Endothelial cell of umbilical vein (primary cell): ENCODE measurements at regions not wholly inside any gene's neighbourhood (a gene's known extent, or its start where the extent isn't known, plus 50 kb on each side); places are given as distances from the start of the nearest gene placed in this dataset.

ENCODE experiments used
- BruUV-seq: library from RNA; stranded (reverse); fragments of 400-500 nt; replicated peaks from 2 replicates; lab custom pipeline; 2021; lab: Mats Ljungman, UMichigan
- CTCF ChIA-PET: fragments of 300-600, 350-600 bp; sonication (Branson Sonifier 250); formaldehyde crosslinking; loops from one replicate; lab custom pipeline; 2021; ENCODE audit warnings: antibody characterized with exemption, inconsistent platforms; lab: Charles Lee
- POLR2A ChIA-PET: fragments of 300-600, 350-600 bp; sonication (Branson Sonifier 250); formaldehyde crosslinking; loops from one replicate; lab custom pipeline; 2021; ENCODE audit warnings: antibody characterized with exemption, inconsistent platforms; lab: Charles Lee
- DNase-seq: peaks from one replicate; pipeline ENCODE4 v3.0.0-alpha.2; 2011; ENCODE audit warnings: low read depth, low spot score
- FAIRE-seq: peaks from 2 replicates; lab custom pipeline; 2011; peaks lifted over from hg19 to GRCh38; lab: Jason Lieb, UNC
- H2AFZ ChIP-seq: 2 replicates; pipeline ENCODE4 v1.6.0; 2012; ENCODE audit warnings: low read depth, low read length, control low read depth, inconsistent platforms
- H3K27ac ChIP-seq: 2 replicates; pipeline ENCODE4 v1.5.1; 2011; ENCODE audit warnings: low read depth, mild to moderate bottlenecking, control low read depth, low read length, moderate library complexity; ENCODE audit not compliant: insufficient read depth
- H3K27me3 ChIP-seq, 2 experiments: 2 replicates each; pipeline versions ENCODE4 v1.6.0 to v1.6.1; 2011; ENCODE audit warnings: low read length in 2 of 2, mixed read lengths in 1 of 2; ENCODE audit not compliant: control insufficient read depth in 2 of 2, insufficient read depth in 2 of 2
- H3K36me3 ChIP-seq, 2 experiments: 2 replicates in 1 of 2; 3 replicates in 1 of 2; pipeline ENCODE4 v1.5.1; 2011; ENCODE audit warnings: low read length in 2 of 2, mild to moderate bottlenecking in 1 of 2, moderate library complexity in 1 of 2; ENCODE audit not compliant: control insufficient read depth in 2 of 2, insufficient read depth in 2 of 2; ENCODE audit errors: extremely low read depth in 1 of 2
- H3K4me1 ChIP-seq: 3 replicates; pipeline ENCODE4 v1.5.1; 2011; ENCODE audit warnings: mild to moderate bottlenecking, low read length; ENCODE audit not compliant: control insufficient read depth, insufficient read depth; ENCODE audit errors: extremely low read depth
- H3K4me2 ChIP-seq: 2 replicates; pipeline ENCODE4 v1.6.1; 2011; ENCODE audit warnings: low read length, control low read depth, mixed read lengths; ENCODE audit not compliant: insufficient read depth
- H3K4me3 ChIP-seq, 3 experiments: fragments of 200-600 bp in 1 of 3; sonication (generic), shearing (Covaris generic) in 1 of 3; replicated peaks in 1 of 3; 2 replicates each; pipeline ENCODE4 v1.5.1; 2011 to 2016; ENCODE audit warnings: control low read depth in 3 of 3, low read length in 3 of 3, mild to moderate bottlenecking in 2 of 3, inconsistent platforms in 1 of 3, low read depth in 1 of 3, moderate library complexity in 1 of 3; ENCODE audit not compliant: insufficient read depth in 1 of 3
- H3K79me2 ChIP-seq: 2 replicates; pipeline ENCODE4 v1.6.0; 2012; ENCODE audit warnings: low read length, inconsistent platforms; ENCODE audit not compliant: control insufficient read depth, insufficient read depth
- H3K9ac ChIP-seq: replicated peaks from 2 replicates; pipeline ENCODE3; 2011; ENCODE audit warnings: low read length, control low read depth; ENCODE audit not compliant: insufficient read depth; ENCODE audit errors: extremely low read depth
- H3K9me1 ChIP-seq: replicated peaks from 3 replicates; pipeline ENCODE4 v1.6.0; 2011; ENCODE audit warnings: mild to moderate bottlenecking, low read length; ENCODE audit not compliant: control insufficient read depth, insufficient read depth; ENCODE audit errors: extremely low read depth
- H3K9me3 ChIP-seq: replicated peaks from 2 replicates; pipeline ENCODE4 v1.5.1; 2012; ENCODE audit warnings: low read length, inconsistent platforms; ENCODE audit not compliant: control insufficient read depth, insufficient read depth
- H4K20me1 ChIP-seq: replicated peaks from 2 replicates; pipeline ENCODE3; 2011; ENCODE audit warnings: mild to moderate bottlenecking, low read length; ENCODE audit not compliant: control insufficient read depth, insufficient read depth; ENCODE audit errors: extremely low read depth
- CTCF ChIP-seq, 2 donors: IDR thresholded peaks; 1 replicate in 1 of 2; 2 replicates in 1 of 2; pipeline ENCODE4 v1.5.1; 2011; ENCODE audit warnings: low read length in 2 of 2, mild to moderate bottlenecking in 2 of 2, moderate library complexity in 2 of 2, control low read depth in 1 of 2, inconsistent platforms in 1 of 2, low read depth in 1 of 2; ENCODE audit not compliant: insufficient read depth in 1 of 2; ENCODE audit errors: extremely low read depth in 1 of 2
- EZH2 ChIP-seq: IDR thresholded peaks from 2 replicates; pipeline ENCODE4 v1.6.1; 2012; ENCODE audit warnings: borderline replicate concordance, low read depth, mild to moderate bottlenecking, moderate library complexity, low read length, inconsistent platforms; ENCODE audit not compliant: severe bottlenecking
- FOS ChIP-seq: IDR thresholded peaks from 2 replicates; pipeline ENCODE4 v1.6.1; 2011; ENCODE audit warnings: mild to moderate bottlenecking, low read length, moderate library complexity, borderline replicate concordance; ENCODE audit not compliant: insufficient read depth
- GATA2 ChIP-seq: IDR thresholded peaks from 2 replicates; pipeline ENCODE4 v1.7.0; 2011; ENCODE audit warnings: low read depth, mild to moderate bottlenecking, moderate library complexity, mixed read lengths, low read length; ENCODE audit not compliant: insufficient read length, insufficient read depth
- JUN ChIP-seq: IDR thresholded peaks from 2 replicates; pipeline ENCODE4 v1.6.1; 2011; ENCODE audit warnings: borderline replicate concordance, low read depth; ENCODE audit not compliant: insufficient read length, insufficient read depth
- MAX ChIP-seq: IDR thresholded peaks from 2 replicates; pipeline ENCODE4 v1.6.1; 2011; ENCODE audit not compliant: insufficient read depth, insufficient read length
- MYC ChIP-seq: IDR thresholded peaks from one replicate; pipeline ENCODE4 v1.6.1; 2011; ENCODE audit warnings: mild to moderate bottlenecking, low read depth, low read length
- POLR2A ChIP-seq: IDR thresholded peaks from 2 replicates; pipeline ENCODE4 v1.6.1; 2012; ENCODE audit warnings: low read depth, mild to moderate bottlenecking, control low read depth, low read length
- POLR2AphosphoS5 ChIP-seq: IDR thresholded peaks from 2 replicates; pipeline ENCODE4 v1.6.1; 2012; ENCODE audit warnings: low read depth, mild to moderate bottlenecking, control low read depth, low read length, moderate library complexity; ENCODE audit not compliant: insufficient read depth
- dilution Hi-C: fragments of 300-500 bp; cut with MboI; formaldehyde crosslinking; loops from one replicate; pipeline ENCODE4 v1.15.0; 2019; ENCODE audit warnings: low sequenced_read_pairs; ENCODE audit not compliant: extremely low pct_ligation_motif_present
- intact Hi-C: fragments of 100-400 bp; cut with micrococcal nuclease; formaldehyde crosslinking; loops from one replicate; pipeline ENCODE4 v1.10.0; 2022

- CTCF ChIA-PET = no interaction called here
- no peak overlapping the region for H3K4me2 ChIP-seq
- peak; percentile 11 for DNase-seq
Observed at GRCh38 chr4:123709336-123709735, 312.7 kb downstream of the SPRY1 start.

More at GRCh38 chr4:123709336-123709735, 312.7 kb downstream of the SPRY1 start:
- H3K4me3 ChIP-seq = no peak overlapping the region
- H3K9me1 ChIP-seq = no peaks in the 10 kb centered on the region
- intact Hi-C loops (no loop called here), dilution Hi-C loops (no loop called here)
- H3K27ac ChIP-seq = no peak overlapping the region
- H3K27me3 ChIP-seq = no peaks in the 10 kb centered on the region
- POLR2A ChIA-PET = no interaction called here
- H3K9me3 ChIP-seq = no peaks in the 10 kb centered on the region
- H3K9ac ChIP-seq = no peak overlapping the region
- no peaks in the 10 kb centered on the region for H4K20me1 ChIP-seq
- no peaks in the 10 kb centered on the region for H3K79me2 ChIP-seq
- no peaks in the 10 kb centered on the region for H3K36me3 ChIP-seq
- H3K4me1 ChIP-seq = no peaks in the 10 kb centered on the region
- peak; percentile 40 for FAIRE-seq
- peak overlapping the region; percentile 18 for H2AFZ ChIP-seq
- BruUV-seq = no TSS peak
- no peak for TF ChIP-seq GATA2
- TF ChIP-seq MYC = no peak
- TF ChIP-seq EZH2 = no peak
- no peak for TF ChIP-seq JUN
- no peak for TF ChIP-seq CTCF (IDR thresholded peaks at IDR 0.05; ENCODE audit: extremely low read depth in 1 of 2, insufficient read depth in 1 of 2, low read depth in 1 of 2, low read length in 2 of 2)
- TF ChIP-seq POLR2AphosphoS5 = no peak
- no peak for TF ChIP-seq MAX
- no peak for TF ChIP-seq FOS
- TF ChIP-seq POLR2A = no peak
